ENCODE measurements at regions not wholly inside any gene's neighbourhood (a gene's known extent, or its start where the extent isn't known, plus 50 kb on each side); places are given as distances from the start of the nearest gene placed in this dataset.

GRCh38 chr3:111248406-111248805 is 176.8 kb downstream of the NECTIN3 start:
- Histone ChIP-seq H4K8ac (ENCODE audit: extremely low read depth, insufficient read depth, low read length) (no peak overlapping the region), H2BK120ac (replicated peaks; ENCODE audit: low read depth, low read length) (no peak overlapping the region), H4K20me1 (replicated peaks in 1 of 2; ENCODE audit: control insufficient read depth in 1 of 2, insufficient read depth in 2 of 2, low read length in 2 of 2) (no peaks in the 10 kb centered on the region), H3K27me3 (replicated peaks in 1 of 4; ENCODE audit: control insufficient read depth in 3 of 4, extremely low read depth in 1 of 4, insufficient read depth in 3 of 4, low read length in 3 of 4) (no peaks in the 10 kb centered on the region), H3K9ac (replicated peaks in 1 of 4; ENCODE audit: extremely low read depth in 1 of 4, low read depth in 3 of 4, low read length in 3 of 4) (no peak overlapping the region), H3K14ac (ENCODE audit: insufficient read length) (no peak overlapping the region), H3K56ac (replicated peaks; ENCODE audit: insufficient read length, low read depth, low read length) (no peak overlapping the region), H2BK15ac (ENCODE audit: low read length) (no peak overlapping the region), H4K91ac (replicated peaks; ENCODE audit: insufficient read length, low read length) (no peak overlapping the region), H3K27ac (ENCODE audit: low read depth, low read length) (no peak overlapping the region), H3K36me3 (ENCODE audit: control insufficient read depth in 2 of 4, insufficient read depth in 4 of 4, low read length in 3 of 4) (no peaks in the 10 kb centered on the region), H3K4me2 (ENCODE audit: insufficient read depth in 1 of 2, low read depth in 2 of 2, low read length in 2 of 2) (no peak overlapping the region), H2AK5ac (ENCODE audit: low read depth, low read length) (no peak overlapping the region), H3K4me1 (replicated peaks in 1 of 4; ENCODE audit: control insufficient read depth in 3 of 4, insufficient read depth in 4 of 4, low read length in 3 of 4) (no peaks in the 10 kb centered on the region), H3K4ac (replicated peaks; ENCODE audit: insufficient read length, low read depth, low read length) (no peak overlapping the region), H3K4me3 (ENCODE audit: extremely low read depth in 1 of 4, insufficient read depth in 2 of 4, low read depth in 3 of 4, low read length in 4 of 4) (no peak overlapping the region), H2BK12ac (ENCODE audit: low read depth, low read length) (no peak overlapping the region), H3K23ac (ENCODE audit: insufficient read length) (no peak overlapping the region), H3K79me2 (ENCODE audit: control insufficient read depth in 1 of 2, insufficient read depth in 2 of 2, low read length in 2 of 2) (no peaks in the 10 kb centered on the region), H2BK5ac (ENCODE audit: low read depth, low read length) (no peak overlapping the region), H4K5ac (ENCODE audit: insufficient read length, low read depth, low read length) (no peak overlapping the region), H2BK20ac (ENCODE audit: low read length) (no peak overlapping the region), H2AFZ (ENCODE audit: low read length) (no peak overlapping the region), H3K79me1 (ENCODE audit: low read depth, low read length) (no peaks in the 10 kb centered on the region), H3K23me2 (ENCODE audit: low read depth, low read length) (no peaks in the 10 kb centered on the region), H3K18ac (ENCODE audit: extremely low read depth, low read length) (no peak overlapping the region), H3K9me3 (ENCODE audit: insufficient read depth in 2 of 2, low read depth in 1 of 2, low read length in 1 of 2) (no peaks in the 10 kb centered on the region)
- TF ChIP-seq GTF2F1 (IDR thresholded peaks at IDR 0.05; ENCODE audit: borderline replicate concordance, low read depth, low read length), result no peak
- no peak for TF ChIP-seq SUZ12 (IDR thresholded peaks at IDR 0.05; ENCODE audit: low read length)
- no peak for TF ChIP-seq SIN3A (conservative IDR thresholded peaks at IDR 0.05 in 1 of 2, IDR thresholded peaks at IDR 0.05 in 1 of 2; ENCODE audit: low read depth in 1 of 2, low read length in 2 of 2)
- TF ChIP-seq RBBP5 (IDR thresholded peaks at IDR 0.05; ENCODE audit: borderline replicate concordance, low read depth, low read length), result no peak
- TF ChIP-seq NANOG (IDR thresholded peaks at IDR 0.05; ENCODE audit: insufficient read depth, low read depth, low read length, poor library complexity, severe bottlenecking), result no peak
- no peak for TF ChIP-seq BACH1 (IDR thresholded peaks at IDR 0.05; ENCODE audit: low read length)
- no peak for TF ChIP-seq CHD2 (IDR thresholded peaks at IDR 0.05; ENCODE audit: low read length)
- TF ChIP-seq FOSL1 (IDR thresholded peaks at IDR 0.05; ENCODE audit: insufficient read depth, low read depth, low read length), result no peak
- TF ChIP-seq TEAD4 (IDR thresholded peaks at IDR 0.05; ENCODE audit: low read depth, low read length), result no peak
- TF ChIP-seq SP2 (IDR thresholded peaks at IDR 0.05; ENCODE audit: low read length), result no peak
- no peak for TF ChIP-seq CEBPB (IDR thresholded peaks at IDR 0.05; ENCODE audit: low read depth, low read length)
- no peak for TF ChIP-seq SP4 (IDR thresholded peaks at IDR 0.05; ENCODE audit: low read length)
- no peak for TF ChIP-seq JUND (IDR thresholded peaks at IDR 0.05; ENCODE audit: low read length)
- ChIA-PET CTCF (ENCODE audit: partially characterized antibody) (no interaction called here), POLR2A (ENCODE audit: partially characterized antibody) (no interaction called here)
- DNase-seq (ENCODE audit: low read depth in 1 of 2, low spot score in 2 of 2) (no peak), FAIRE-seq (no peak)
- WGBS, 2 experiments (ENCODE audit: extremely low coverage in 1 of 2, insufficient coverage in 1 of 2, insufficient read length in 1 of 2, insufficient replicate concordance in 2 of 2, low coverage in 1 of 2, low lambda C conversion rate in 2 of 2, missing lambda C conversion rate in 1 of 2), result 80% methylated on average over 1 of the region's 1 CpG; no CpG with 5 or more reads in 1 of the 2 experiments

All from H1 (cell line).